ENCODE measurements at regions not wholly inside any gene's neighbourhood (a gene's known extent, or its start where the extent isn't known, plus 50 kb on each side); places are given as distances from the start of the nearest gene placed in this dataset.

- TF ChIP-seq CTCF (IDR thresholded peaks at IDR 0.05; ENCODE audit: low read length) (no peak), EZH2 (IDR thresholded peaks at IDR 0.05; ENCODE audit: borderline replicate concordance, low read length) (no peak)
Measured at GRCh38 chr10:110414548-110415309, 83.0 kb upstream of the DUSP5 start.

All from OCI-LY1 (cell line).